OCI-LY7 (cell line): ENCODE measurements at regions not wholly inside any gene's neighbourhood (a gene's known extent, or its start where the extent isn't known, plus 50 kb on each side); places are given as distances from the start of the nearest gene placed in this dataset.

Experiments used
- BruUV-seq: library from RNA; stranded (reverse); fragments of 400-500 nt; replicated peaks from 2 replicates; lab custom pipeline; 2021; lab: Mats Ljungman, UMichigan
- CTCF ChIA-PET: fragments of 300-600 bp; sonication (Branson Sonifier 250); formaldehyde crosslinking; loops from one replicate; lab custom pipeline; 2022; ENCODE audit warnings: antibody characterized with exemption; ENCODE audit not compliant: unreplicated experiment; lab: Charles Lee
- POLR2A ChIA-PET: fragments of 300-600 bp; sonication (Branson Sonifier 250); formaldehyde crosslinking; loops from one replicate; lab custom pipeline; 2022; ENCODE audit warnings: antibody characterized with exemption; lab: Charles Lee
- DNase-seq: peaks from one replicate; pipeline ENCODE4 v3.0.0-alpha.2; 2015; ENCODE audit warnings: low spot score
- H2AFZ ChIP-seq: fragments of 200-600 bp; sonication (generic), shearing (Covaris generic); 2 replicates; pipeline ENCODE4 v1.6.1; 2014; ENCODE audit warnings: mild to moderate bottlenecking, antibody characterized with exemption, low read length, moderate library complexity
- H3K27ac ChIP-seq: fragments of 200-600 bp; sonication (generic); 2 replicates; pipeline ENCODE4 v1.5.1; 2014; ENCODE audit warnings: mixed run types, low read depth, mild to moderate bottlenecking, moderate library complexity, low read length, inconsistent platforms; ENCODE audit not compliant: poor library complexity, severe bottlenecking
- H3K36me3 ChIP-seq: fragments of 200-600 bp; sonication (generic); 2 replicates; pipeline ENCODE4 v1.6.1; 2014; ENCODE audit warnings: mild to moderate bottlenecking, antibody characterized with exemption, low read length, moderate library complexity, mixed read lengths; ENCODE audit not compliant: insufficient read depth
- H3K4me1 ChIP-seq: fragments of 200-600 bp; sonication (generic); 2 replicates; pipeline ENCODE4 v1.5.1; 2014; ENCODE audit warnings: mild to moderate bottlenecking, low read length; ENCODE audit not compliant: insufficient read depth, poor library complexity, severe bottlenecking
- H3K4me2 ChIP-seq: fragments of 200-600 bp; sonication (generic); 2 replicates; pipeline ENCODE4 v1.6.1; 2014; ENCODE audit warnings: mild to moderate bottlenecking, low read length
- H3K4me3 ChIP-seq: fragments of 200-600 bp; sonication (generic); 2 replicates; pipeline ENCODE4 v1.5.1; 2014; ENCODE audit warnings: mild to moderate bottlenecking, low read depth, low read length; ENCODE audit not compliant: poor library complexity, severe bottlenecking
- H3K79me2 ChIP-seq: fragments of 200-600 bp; sonication (generic); 2 replicates; pipeline ENCODE4 v1.6.1; 2016; ENCODE audit warnings: low read depth, mild to moderate bottlenecking, low read length, moderate library complexity, mixed read lengths; ENCODE audit not compliant: insufficient read depth
- H3K9me2 ChIP-seq: fragments of 200-600 bp; sonication (generic); 2 replicates; pipeline ENCODE4 v1.6.1; 2016; ENCODE audit warnings: mild to moderate bottlenecking, low read length, mixed read lengths; ENCODE audit not compliant: insufficient read depth
- H3K9me3 ChIP-seq: fragments of 200-600 bp; sonication (generic); 2 replicates; pipeline ENCODE4 v1.6.1; 2014; ENCODE audit warnings: mild to moderate bottlenecking, mixed run types, low read length, mixed read lengths
- H4K20me1 ChIP-seq: fragments of 200-600 bp; sonication (generic); 2 replicates; pipeline ENCODE4 v1.6.1; 2014; ENCODE audit warnings: mild to moderate bottlenecking, antibody characterized with exemption, low read length, moderate library complexity, mixed read lengths; ENCODE audit not compliant: insufficient read depth
- CTCF ChIP-seq: fragments of 200-600 bp; sonication (generic); conservative IDR thresholded peaks from 2 replicates; pipeline ENCODE4 v1.5.1; 2014; ENCODE audit warnings: mild to moderate bottlenecking, antibody characterized with exemption, low read length, moderate library complexity, mixed read lengths
- EZH2phosphoT487 ChIP-seq: fragments of 200-600 bp; sonication (generic); IDR thresholded peaks from 2 replicates; pipeline ENCODE4 v1.6.1; 2018; ENCODE audit warnings: low read depth, borderline replicate concordance, mild to moderate bottlenecking, mixed run types, antibody characterized with exemption, low read length, moderate library complexity, mixed read lengths
- intact Hi-C: fragments of 100-400 bp; cut with micrococcal nuclease; formaldehyde crosslinking; loops from one replicate; pipeline ENCODE4 v1.10.0; 2022; ENCODE audit not compliant: unreplicated experiment

- Histone ChIP-seq H2AFZ (no peak overlapping the region), H3K4me3 (no peak overlapping the region), H3K36me3 (peaks cover 58% of the 10 kb centered on the region), H3K4me2 (no peak overlapping the region), H3K79me2 (peaks cover 97% of the 10 kb centered on the region), H3K9me2 (no peaks in the 10 kb centered on the region), H3K27ac (no peak overlapping the region), H4K20me1 (0 out of 2 replicates have a peak, but pooled peaks cover 6% of the 10 kb centered on the region), H3K9me3 (no peaks in the 10 kb centered on the region), H3K4me1 (peaks cover 15% of the 10 kb centered on the region)
- TF ChIP-seq EZH2phosphoT487 (no peak), CTCF (no peak)
- no peak for DNase-seq
- ChIA-PET POLR2A (interaction anchor here (0.7 to 1.2 kb wide), 3 partner anchors 35 to 170 kb away, joined by 3 to 4 read pairs (median 3); no protein-coding TSS in a partner anchor), CTCF (no interaction called here)
- no TSS peak for BruUV-seq
- intact Hi-C loops, result no loop called here
These were observed 130.8 kb downstream of the C9orf152 start for GRCh38 chr9:110076894-110077725.

- Histone ChIP-seq H3K4me1 (peaks cover 8% of the 10 kb centered on the region), H3K36me3 (peaks cover 56% of the 10 kb centered on the region), H3K4me3 (no peak overlapping the region), H3K27ac (no peak overlapping the region), H3K9me2 (no peaks in the 10 kb centered on the region), H3K9me3 (no peaks in the 10 kb centered on the region), H2AFZ (no peak overlapping the region), H3K79me2 (peaks cover 95% of the 10 kb centered on the region), H4K20me1 (0 out of 2 replicates have a peak, but pooled peaks cover 6% of the 10 kb centered on the region), H3K4me2 (no peak overlapping the region)
- no TSS peak for BruUV-seq
- ChIA-PET POLR2A (interaction anchor here (1.1 to 1.2 kb wide), 2 partner anchors 52 to 171 kb away, joined by 4 read pairs; no protein-coding TSS in a partner anchor), CTCF (no interaction called here)
- DNase-seq, result no peak
- TF ChIP-seq CTCF (no peak), EZH2phosphoT487 (no peak)
- intact Hi-C loops, result no loop called here
These were observed 130.0 kb downstream of the C9orf152 start for GRCh38 chr9:110077925-110078324.

GRCh38 chr9:110078604-110079003, 129.4 kb downstream of the C9orf152 start:
- Histone ChIP-seq H3K4me3 (no peak overlapping the region), H3K9me3 (no peaks in the 10 kb centered on the region), H3K4me2 (no peak overlapping the region), H2AFZ (no peak overlapping the region), H4K20me1 (0 out of 2 replicates have a peak, but pooled peaks cover 6% of the 10 kb centered on the region), H3K9me2 (no peaks in the 10 kb centered on the region), H3K27ac (no peak overlapping the region), H3K4me1 (peaks cover 8% of the 10 kb centered on the region), H3K36me3 (peaks cover 53% of the 10 kb centered on the region), H3K79me2 (peaks cover 95% of the 10 kb centered on the region)
- DNase-seq, result no peak
- intact Hi-C loops, result no loop called here
- ChIA-PET CTCF (no interaction called here), POLR2A (interaction anchor here (0.7 to 1.1 kb wide), 6 partner anchors 9 to 197 kb away, joined by 3 to 5 read pairs (median 4); no protein-coding TSS in a partner anchor)
- TF ChIP-seq CTCF, result no peak
- BruUV-seq, result no TSS peak
